ENCODE measurements at regions not wholly inside any gene's neighbourhood (a gene's known extent, or its start where the extent isn't known, plus 50 kb on each side); places are given as distances from the start of the nearest gene placed in this dataset.
"Not testable (repeated sequence)": the region's sequence is repeated elsewhere in the genome, so short reads cannot be mapped to it uniquely, and the experiment has no call there.

- no peak for TF ChIP-seq MAX (IDR thresholded peaks at IDR 0.05)
Measured at GRCh38 chr2:167572883-167573619, 674.3 kb downstream of the STK39 start (continued).

GRCh38 chr2:167570370-167570769 lies 677.0 kb downstream of the STK39 start:
- Histone ChIP-seq H3K4me3 (ENCODE audit: low read depth in 1 of 3, low read length in 3 of 3) (no peak overlapping the region), H3K9ac (ENCODE audit: low read depth in 1 of 2, low read length in 2 of 2) (no peak overlapping the region), H3K36me3 (ENCODE audit: control insufficient read depth in 4 of 4, insufficient read depth in 3 of 4, low read depth in 1 of 4, low read length in 3 of 4) (no peaks in the 10 kb centered on the region), H3K9me3 (ENCODE audit: control insufficient read depth in 4 of 4, low read length in 3 of 4) (no peaks in the 10 kb centered on the region), H3K27me3 (ENCODE audit: control insufficient read depth in 4 of 4, insufficient read depth in 4 of 4, low read length in 3 of 4) (no peaks in the 10 kb centered on the region), H3K27ac (ENCODE audit: low read depth in 1 of 2, low read length in 2 of 2) (no peak overlapping the region), H3K4me1 (ENCODE audit: control insufficient read depth in 4 of 4, insufficient read depth in 4 of 4, low read length in 3 of 4) (no peaks in the 10 kb centered on the region)
- WGBS: 94% methylated on average over 3 of the region's 3 CpGs
- no peak for TF ChIP-seq GABPA (IDR thresholded peaks at IDR 0.05 in 1 of 2, conservative IDR thresholded peaks at IDR 0.05 in 1 of 2)
- TF ChIP-seq REST (IDR thresholded peaks at IDR 0.05): no peak
- TF ChIP-seq, protein P1, sequence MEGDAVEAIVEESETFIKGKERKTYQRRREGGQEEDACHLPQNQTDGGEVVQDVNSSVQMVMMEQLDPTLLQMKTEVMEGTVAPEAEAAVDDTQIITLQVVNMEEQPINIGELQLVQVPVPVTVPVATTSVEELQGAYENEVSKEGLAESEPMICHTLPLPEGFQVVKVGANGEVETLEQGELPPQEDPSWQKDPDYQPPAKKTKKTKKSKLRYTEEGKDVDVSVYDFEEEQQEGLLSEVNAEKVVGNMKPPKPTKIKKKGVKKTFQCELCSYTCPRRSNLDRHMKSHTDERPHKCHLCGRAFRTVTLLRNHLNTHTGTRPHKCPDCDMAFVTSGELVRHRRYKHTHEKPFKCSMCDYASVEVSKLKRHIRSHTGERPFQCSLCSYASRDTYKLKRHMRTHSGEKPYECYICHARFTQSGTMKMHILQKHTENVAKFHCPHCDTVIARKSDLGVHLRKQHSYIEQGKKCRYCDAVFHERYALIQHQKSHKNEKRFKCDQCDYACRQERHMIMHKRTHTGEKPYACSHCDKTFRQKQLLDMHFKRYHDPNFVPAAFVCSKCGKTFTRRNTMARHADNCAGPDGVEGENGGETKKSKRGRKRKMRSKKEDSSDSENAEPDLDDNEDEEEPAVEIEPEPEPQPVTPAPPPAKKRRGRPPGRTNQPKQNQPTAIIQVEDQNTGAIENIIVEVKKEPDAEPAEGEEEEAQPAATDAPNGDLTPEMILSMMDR (IDR thresholded peaks at IDR 0.05; ENCODE audit: low read depth, low read length, missing input control): no peak
- no peak for TF ChIP-seq FOXA2 (IDR thresholded peaks at IDR 0.05)
- no peak for TF ChIP-seq EGR1 (IDR thresholded peaks at IDR 0.05; ENCODE audit: low read depth in 2 of 2)
- TF ChIP-seq TAF1 (conservative IDR thresholded peaks at IDR 0.05): no peak
- TF ChIP-seq, protein P2, sequence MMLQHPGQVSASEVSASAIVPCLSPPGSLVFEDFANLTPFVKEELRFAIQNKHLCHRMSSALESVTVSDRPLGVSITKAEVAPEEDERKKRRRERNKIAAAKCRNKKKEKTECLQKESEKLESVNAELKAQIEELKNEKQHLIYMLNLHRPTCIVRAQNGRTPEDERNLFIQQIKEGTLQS (IDR thresholded peaks at IDR 0.05): no peak
- no peak for TF ChIP-seq NR2F2 (IDR thresholded peaks at IDR 0.05)
- no peak for TF ChIP-seq SP1 (IDR thresholded peaks at IDR 0.05)
- no peak for TF ChIP-seq ZBTB33 (IDR thresholded peaks at IDR 0.05)
- DNase-seq (ENCODE audit: low spot score): no peak

- H3K9ac ChIP-seq (ENCODE audit: low read depth in 1 of 2, low read length in 2 of 2); H3K27me3 ChIP-seq (ENCODE audit: control insufficient read depth in 4 of 4, insufficient read depth in 4 of 4, low read length in 3 of 4); H3K27ac ChIP-seq (ENCODE audit: low read depth in 1 of 2, low read length in 2 of 2); H3K4me1 ChIP-seq (ENCODE audit: control insufficient read depth in 4 of 4, insufficient read depth in 4 of 4, low read length in 3 of 4); DNase-seq (ENCODE audit: low spot score); H3K36me3 ChIP-seq (ENCODE audit: control insufficient read depth in 4 of 4, insufficient read depth in 3 of 4, low read depth in 1 of 4, low read length in 3 of 4); H3K9me3 ChIP-seq (ENCODE audit: control insufficient read depth in 4 of 4, low read length in 3 of 4); H3K4me3 ChIP-seq (ENCODE audit: low read depth in 1 of 3, low read length in 3 of 3): not testable (repeated sequence)
- WGBS: 92% methylated on average over 62 of the region's 66 CpGs
Measured at GRCh38 chr2:167563885-167564619, 675.8 kb downstream of the XIRP2 start.

DNA sequence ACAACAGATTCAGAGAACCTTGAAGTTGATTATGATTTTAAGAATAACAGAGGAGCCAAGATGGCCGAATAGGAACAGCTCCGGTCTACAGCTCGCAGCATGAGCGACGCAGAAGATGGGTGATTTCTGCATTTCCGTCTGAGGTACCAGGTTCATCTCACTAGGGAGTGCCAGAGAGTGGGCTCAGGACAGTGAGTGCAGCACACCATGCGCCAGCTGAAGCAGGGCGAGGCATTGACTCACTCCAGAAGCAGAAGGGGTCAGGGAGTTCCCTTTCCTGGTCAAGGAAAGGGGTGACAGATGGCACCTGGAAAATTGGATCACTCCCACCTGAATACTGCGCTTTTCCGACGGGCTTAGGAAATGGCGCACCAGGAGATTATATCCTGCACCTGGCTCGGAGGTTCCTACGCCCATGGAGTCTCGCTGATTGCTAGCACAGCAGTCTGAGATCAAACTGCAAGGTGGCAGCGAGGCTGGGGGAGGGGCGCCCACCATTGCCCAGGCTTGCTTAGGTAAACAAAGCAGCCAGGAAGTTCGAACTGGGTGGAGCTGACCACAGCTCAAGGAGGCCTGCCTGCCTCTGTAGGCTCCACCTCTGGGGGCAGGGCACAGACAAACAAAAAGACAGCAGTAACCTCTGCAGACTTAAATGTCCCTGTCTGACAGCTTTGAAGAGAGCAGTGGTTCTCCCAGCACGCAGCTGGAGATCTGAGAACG lies 670.2 kb downstream of the XIRP2 start:
- 89% methylated on average over 20 of the region's 20 CpGs for WGBS
- not testable (repeated sequence) for DNase-seq (ENCODE audit: low spot score)

More for the DNA sequence above, 670.2 kb downstream of the XIRP2 start:
- not testable (repeated sequence) for H3K9me3 ChIP-seq (ENCODE audit: control insufficient read depth in 4 of 4, low read length in 3 of 4); H3K27ac ChIP-seq (ENCODE audit: low read depth in 1 of 2, low read length in 2 of 2); H3K36me3 ChIP-seq (ENCODE audit: control insufficient read depth in 4 of 4, insufficient read depth in 3 of 4, low read depth in 1 of 4, low read length in 3 of 4); H3K4me1 ChIP-seq (ENCODE audit: control insufficient read depth in 4 of 4, insufficient read depth in 4 of 4, low read length in 3 of 4); H3K9ac ChIP-seq (ENCODE audit: low read depth in 1 of 2, low read length in 2 of 2); H3K27me3 ChIP-seq (ENCODE audit: control insufficient read depth in 4 of 4, insufficient read depth in 4 of 4, low read length in 3 of 4); H3K4me3 ChIP-seq (ENCODE audit: low read depth in 1 of 3, low read length in 3 of 3)
